Activated T-helper 1 cell treated with anti-CD3 and anti-CD28 coated beads, Interleukin-12 subunit alpha, Interleukin-12 subunit beta, Interleukin-2, Interleukin-4 antibody, amounts not matched to agents 30 ng/mL and 10 ng/mL and 1 ng/mL, durations not matched to agents 14 hours and 24 hours and 36 hours (primary cell): ENCODE measurements at regions not wholly inside any gene's neighbourhood (a gene's known extent, or its start where the extent isn't known, plus 50 kb on each side); places are given as distances from the start of the nearest gene placed in this dataset.

Experiments used
- DNase-seq: peaks from one replicate; pipeline ENCODE4 v3.0.0; 2021; ENCODE audit warnings: low spot score
- H3K27ac Mint-ChIP-seq: one replicate; pipeline ENCODE4 v1.8.0; 2021; ENCODE audit warnings: mild to moderate bottlenecking, mixed read lengths
- H3K27me3 Mint-ChIP-seq: one replicate; pipeline ENCODE4 v1.8.0; 2022; ENCODE audit warnings: mild to moderate bottlenecking, moderate library complexity, mixed read lengths; ENCODE audit not compliant: insufficient read depth
- H3K36me3 Mint-ChIP-seq: one replicate; pipeline ENCODE4 v1.8.0; 2021; ENCODE audit warnings: low read depth, mixed read lengths
- H3K4me1 Mint-ChIP-seq: one replicate; pipeline ENCODE4 v1.8.0; 2021; ENCODE audit warnings: low read depth, mixed read lengths
- H3K4me3 Mint-ChIP-seq: one replicate; pipeline ENCODE4 v1.8.0; 2021; ENCODE audit warnings: mild to moderate bottlenecking, moderate library complexity, mixed read lengths
- H3K9me3 Mint-ChIP-seq: one replicate; pipeline ENCODE4 v1.8.0; 2021; ENCODE audit warnings: mixed read lengths
- intact Hi-C: fragments of 100-400 bp; cut with micrococcal nuclease; formaldehyde crosslinking; loops from one replicate; pipeline ENCODE4 v1.15.1; 2024

- H3K36me3 Mint-ChIP-seq = no peaks in the 10 kb centered on the region
- H3K4me3 Mint-ChIP-seq = no peak overlapping the region
- no peak for DNase-seq
- H3K27me3 Mint-ChIP-seq = no peaks in the 10 kb centered on the region
- no peaks in the 10 kb centered on the region for H3K4me1 Mint-ChIP-seq
- no peaks in the 10 kb centered on the region for H3K9me3 Mint-ChIP-seq
- H3K27ac Mint-ChIP-seq = no peak overlapping the region
- intact Hi-C loops = no loop called here
Measured at GRCh38 chr5:158473016-158473635, 614.2 kb upstream of the CLINT1 start.

GRCh38 chr5:158471535-158471924, 612.6 kb upstream of the CLINT1 start:
- H3K36me3 Mint-ChIP-seq = no peaks in the 10 kb centered on the region
- no peak overlapping the region for H3K27ac Mint-ChIP-seq
- DNase-seq = no peak
- H3K4me3 Mint-ChIP-seq = no peak overlapping the region
- H3K9me3 Mint-ChIP-seq = no peaks in the 10 kb centered on the region
- intact Hi-C loops = no loop called here
- H3K27me3 Mint-ChIP-seq = no peaks in the 10 kb centered on the region
- no peaks in the 10 kb centered on the region for H3K4me1 Mint-ChIP-seq

DNA sequence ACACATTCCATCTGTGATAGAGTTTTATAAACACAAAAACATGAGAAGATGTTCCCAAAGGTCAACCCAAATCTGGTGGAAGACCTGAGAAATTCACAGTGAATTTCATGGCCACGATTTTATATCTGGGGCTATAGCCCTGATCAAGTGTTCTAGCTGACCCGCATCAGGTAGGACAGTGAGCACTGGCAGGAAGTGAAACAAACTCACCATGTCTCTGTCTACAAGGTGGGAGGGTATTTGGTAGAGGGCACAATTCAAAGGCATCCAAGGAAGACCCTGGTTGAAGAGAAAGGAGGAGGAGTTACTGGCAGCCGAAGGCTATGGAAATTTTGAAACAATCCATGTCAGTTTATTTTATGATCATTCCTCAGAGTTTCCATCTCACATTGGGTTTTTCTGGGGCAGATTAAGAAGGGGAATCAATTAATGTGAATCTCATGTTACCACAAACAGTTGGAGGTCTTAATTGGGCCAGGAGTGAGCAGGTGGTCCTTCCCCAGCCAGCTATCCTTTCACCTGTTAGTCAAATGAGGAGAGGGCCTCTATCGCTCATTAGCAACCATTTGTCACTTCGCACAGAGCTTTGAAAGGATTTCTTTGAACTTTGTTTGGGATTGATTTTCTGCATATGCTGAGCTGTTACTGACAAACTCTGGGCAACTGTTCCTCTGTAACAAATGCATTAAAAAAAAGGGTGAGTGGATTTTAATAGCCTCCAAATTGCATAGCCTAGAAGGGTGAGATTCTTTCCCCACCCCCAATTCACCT, 612.0 kb upstream of the CLINT1 start:
- intact Hi-C loops = no loop called here
- Mint-ChIP-seq H3K36me3 (no peaks in the 10 kb centered on the region), H3K27ac (no peak overlapping the region), H3K4me1 (no peaks in the 10 kb centered on the region), H3K9me3 (no peaks in the 10 kb centered on the region), H3K4me3 (no peak overlapping the region), H3K27me3 (no peaks in the 10 kb centered on the region)
- DNase-seq = no peak

GRCh38 chr5:158468444-158468843, 609.5 kb upstream of the CLINT1 start:
- DNase-seq = no peak

DNA sequence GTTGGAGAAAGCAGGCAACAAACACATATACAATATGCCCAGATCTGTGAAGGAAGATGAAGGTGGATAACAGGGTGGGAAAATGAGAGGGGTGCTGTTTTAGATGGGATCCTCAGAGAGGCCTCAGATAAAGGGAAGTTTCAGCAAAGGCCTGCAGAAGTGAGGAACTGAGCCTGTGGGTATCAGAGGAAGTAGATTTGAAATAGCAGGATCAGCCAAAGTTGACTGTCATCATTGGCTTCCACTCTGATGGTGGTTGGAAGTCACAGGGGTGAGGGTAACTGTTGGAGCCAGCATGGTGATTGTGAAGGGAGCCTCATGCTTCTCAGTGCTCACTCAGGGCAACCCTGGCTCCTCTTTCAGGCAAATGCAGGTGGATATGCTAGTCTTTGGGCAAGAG, 607.2 kb upstream of the CLINT1 start:
- DNase-seq = no peak
- no peak overlapping the region for H3K4me3 Mint-ChIP-seq
- intact Hi-C loops = no loop called here
- no peaks in the 10 kb centered on the region for H3K27me3 Mint-ChIP-seq
- H3K9me3 Mint-ChIP-seq = no peaks in the 10 kb centered on the region
- H3K27ac Mint-ChIP-seq = no peak overlapping the region
- no peaks in the 10 kb centered on the region for H3K36me3 Mint-ChIP-seq
- H3K4me1 Mint-ChIP-seq = peaks cover 6% of the 10 kb centered on the region

More at GRCh38 chr5:158468444-158468843, 609.5 kb upstream of the CLINT1 start:
- intact Hi-C loops = no loop called here
- H3K4me1 Mint-ChIP-seq = peaks cover 6% of the 10 kb centered on the region
- H3K9me3 Mint-ChIP-seq = no peaks in the 10 kb centered on the region
- H3K27ac Mint-ChIP-seq = no peak overlapping the region
- H3K27me3 Mint-ChIP-seq = no peaks in the 10 kb centered on the region
- H3K4me3 Mint-ChIP-seq = no peak overlapping the region
- H3K36me3 Mint-ChIP-seq = no peaks in the 10 kb centered on the region

DNA sequence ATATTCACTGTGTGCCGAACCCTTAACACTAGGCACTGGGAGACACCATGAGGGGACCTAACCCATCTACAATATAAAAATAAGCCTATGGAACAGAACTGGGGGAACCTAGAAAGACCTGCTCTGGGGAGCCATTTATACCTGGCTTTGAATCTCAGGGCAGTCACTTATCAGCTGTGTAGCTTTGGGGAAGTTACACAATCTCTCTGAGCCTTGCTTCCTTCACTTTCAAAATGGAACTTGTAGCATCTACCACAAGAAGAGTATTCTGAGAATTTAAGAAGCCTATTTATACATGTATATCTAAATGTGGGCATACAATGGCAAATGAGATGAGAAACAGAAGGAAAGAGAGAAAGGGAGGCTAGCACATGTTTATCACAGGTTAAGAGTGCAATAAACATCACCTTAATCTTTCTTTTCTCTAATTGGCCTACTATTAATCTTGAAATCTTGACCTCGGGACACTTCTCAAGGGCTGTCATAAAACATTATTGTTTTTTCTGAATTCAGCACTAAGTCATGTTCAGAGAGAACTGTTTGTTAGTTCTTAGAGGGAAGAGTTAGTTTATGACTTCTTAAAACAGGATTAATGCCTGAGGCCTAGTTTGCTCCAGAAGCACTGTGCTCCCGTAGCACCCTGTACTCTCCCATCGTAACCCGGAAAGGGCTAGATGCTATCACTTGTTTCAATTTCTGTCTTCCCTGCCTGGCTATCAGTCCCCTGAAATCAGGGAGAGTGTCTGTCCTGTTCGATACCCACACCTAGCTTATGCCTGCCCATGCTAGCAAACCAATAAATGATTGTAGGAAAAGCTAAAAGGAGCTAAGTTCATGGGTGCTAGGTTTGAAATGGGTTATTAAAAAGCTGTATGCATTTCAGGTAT, 606.4 kb upstream of the CLINT1 start:
- DNase-seq = no peak
- H3K4me3 Mint-ChIP-seq = no peak overlapping the region
- H3K4me1 Mint-ChIP-seq = peaks cover 6% of the 10 kb centered on the region
- intact Hi-C loops = no loop called here
- no peaks in the 10 kb centered on the region for H3K27me3 Mint-ChIP-seq
- H3K36me3 Mint-ChIP-seq = no peaks in the 10 kb centered on the region
- no peaks in the 10 kb centered on the region for H3K9me3 Mint-ChIP-seq
- no peak overlapping the region for H3K27ac Mint-ChIP-seq

DNA sequence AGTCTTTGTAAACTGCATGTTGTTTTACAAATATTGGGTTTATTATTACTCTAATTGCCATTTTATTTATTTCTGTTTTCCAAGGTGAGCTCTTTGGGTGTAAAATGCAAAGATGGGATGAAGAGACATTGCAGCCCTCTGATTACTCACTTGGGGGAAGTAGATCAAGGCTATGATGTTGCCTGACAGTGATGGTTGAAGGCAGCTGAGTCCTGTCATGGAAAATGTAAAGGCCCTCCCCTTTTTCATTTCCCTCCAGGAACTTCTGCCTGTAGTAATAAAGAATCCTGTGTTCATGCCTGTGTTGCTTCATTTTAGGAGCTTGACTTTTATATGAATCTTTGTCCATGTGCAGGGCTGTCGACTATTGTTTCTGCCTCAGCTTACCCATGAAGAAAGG, 605.4 kb upstream of the CLINT1 start:
- H3K9me3 Mint-ChIP-seq = no peaks in the 10 kb centered on the region
- H3K27ac Mint-ChIP-seq = no peak overlapping the region

DNA sequence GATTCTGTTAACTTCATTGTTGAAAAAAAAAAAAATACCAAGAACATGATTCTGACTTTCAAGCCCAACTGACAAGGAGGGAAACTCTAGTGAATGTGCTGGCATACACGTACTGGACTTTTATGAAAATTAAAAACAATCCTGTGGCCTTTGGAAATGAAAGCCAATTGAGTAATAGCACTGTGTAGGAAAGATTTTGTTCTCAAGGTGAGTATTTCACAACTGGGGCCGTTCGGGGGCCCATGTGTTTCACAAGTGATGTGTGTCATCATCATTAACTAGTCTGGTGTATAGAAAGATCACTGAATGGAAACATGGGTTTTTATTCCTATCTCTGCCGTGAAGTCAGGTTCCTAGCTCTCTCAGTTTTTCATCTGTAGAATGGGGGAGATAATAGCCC, 605.0 kb upstream of the CLINT1 start:
- no peak overlapping the region for H3K4me3 Mint-ChIP-seq
- H3K27me3 Mint-ChIP-seq = no peaks in the 10 kb centered on the region
- peaks cover 6% of the 10 kb centered on the region for H3K4me1 Mint-ChIP-seq
- no peaks in the 10 kb centered on the region for H3K9me3 Mint-ChIP-seq
- H3K27ac Mint-ChIP-seq = no peak overlapping the region
- intact Hi-C loops = no loop called here
- no peak for DNase-seq
- H3K36me3 Mint-ChIP-seq = no peaks in the 10 kb centered on the region

More for the DNA sequence above, 605.4 kb upstream of the CLINT1 start:
- Mint-ChIP-seq H3K36me3 (no peaks in the 10 kb centered on the region), H3K4me1 (peaks cover 6% of the 10 kb centered on the region), H3K4me3 (no peak overlapping the region), H3K27me3 (no peaks in the 10 kb centered on the region)
- intact Hi-C loops = no loop called here
- no peak for DNase-seq

GRCh38 chr5:158463188-158463587, 604.2 kb upstream of the CLINT1 start:
- no peak for DNase-seq
- intact Hi-C loops = no loop called here
- no peaks in the 10 kb centered on the region for H3K27me3 Mint-ChIP-seq
- peaks cover 6% of the 10 kb centered on the region for H3K4me1 Mint-ChIP-seq
- no peak overlapping the region for H3K4me3 Mint-ChIP-seq
- H3K36me3 Mint-ChIP-seq = no peaks in the 10 kb centered on the region
- H3K9me3 Mint-ChIP-seq = no peaks in the 10 kb centered on the region
- no peak overlapping the region for H3K27ac Mint-ChIP-seq

- no peak overlapping the region for H3K27ac Mint-ChIP-seq
- intact Hi-C loops = no loop called here
- no peaks in the 10 kb centered on the region for H3K27me3 Mint-ChIP-seq
- H3K4me1 Mint-ChIP-seq = peaks cover 6% of the 10 kb centered on the region
- no peak overlapping the region for H3K4me3 Mint-ChIP-seq
- no peaks in the 10 kb centered on the region for H3K9me3 Mint-ChIP-seq
- DNase-seq = no peak
- no peaks in the 10 kb centered on the region for H3K36me3 Mint-ChIP-seq
Measured at GRCh38 chr5:158462349-158463114, 603.6 kb upstream of the CLINT1 start.

- no peak overlapping the region for H3K27ac Mint-ChIP-seq
- no peaks in the 10 kb centered on the region for H3K9me3 Mint-ChIP-seq
- no peak for DNase-seq
- H3K36me3 Mint-ChIP-seq = no peaks in the 10 kb centered on the region
- H3K4me1 Mint-ChIP-seq = peaks cover 6% of the 10 kb centered on the region
- intact Hi-C loops = no loop called here
- H3K27me3 Mint-ChIP-seq = no peaks in the 10 kb centered on the region
- no peak overlapping the region for H3K4me3 Mint-ChIP-seq
Measured at GRCh38 chr5:158461240-158461854, 602.4 kb upstream of the CLINT1 start.

DNA sequence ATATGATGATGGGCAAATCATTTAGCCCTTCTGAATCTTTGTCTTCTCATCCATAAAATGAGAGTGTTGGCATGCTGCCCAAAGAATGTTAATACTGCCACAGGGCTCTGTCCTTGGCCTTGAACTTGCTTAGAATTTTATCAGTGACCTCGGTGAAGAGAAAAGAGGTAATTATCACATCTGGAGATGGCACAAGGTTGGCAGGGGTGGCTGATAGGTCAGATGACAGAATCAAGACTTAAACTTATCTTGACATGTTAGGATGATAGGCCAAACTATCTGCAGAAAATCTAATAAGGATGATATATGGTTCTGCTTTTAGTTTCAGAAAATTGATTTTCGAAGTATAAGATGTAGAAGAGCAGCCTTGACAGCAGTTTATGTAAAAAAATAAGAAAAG, 599.1 kb upstream of the CLINT1 start:
- Mint-ChIP-seq H3K4me3 (no peak overlapping the region), H3K36me3 (no peaks in the 10 kb centered on the region), H3K9me3 (no peaks in the 10 kb centered on the region), H3K27me3 (no peaks in the 10 kb centered on the region), H3K27ac (no peak overlapping the region), H3K4me1 (no peaks in the 10 kb centered on the region)
- intact Hi-C loops = no loop called here
- DNase-seq = no peak
